Tibial artery (tissue), 4 donors: ENCODE measurements at regions not wholly inside any gene's neighbourhood (a gene's known extent, or its start where the extent isn't known, plus 50 kb on each side); places are given as distances from the start of the nearest gene placed in this dataset.

Source experiments
- DNase-seq, 2 donors: peaks; one replicate each; pipeline ENCODE4 v3.0.0-alpha.2; 2019
- H3K27ac ChIP-seq, 2 donors: fragments of 200-600 bp; sonication (generic) in 1 of 2; 1 replicate in 1 of 2; 2 replicates in 1 of 2; pipeline ENCODE4 v1.5.1; 2018 to 2019; ENCODE audit warnings: mild to moderate bottlenecking in 1 of 2
- H3K27me3 ChIP-seq, 2 donors: fragments of 200-600 bp; sonication (generic) in 1 of 2; one replicate each; pipeline versions ENCODE4 v1.5.1 to v1.6.0; 2016 to 2019
- H3K36me3 ChIP-seq, 3 donors: fragments of 200-600 bp; sonication (generic) in 2 of 3; one replicate each; pipeline ENCODE4 v1.5.1; 2016 to 2019; ENCODE audit warnings: mild to moderate bottlenecking in 2 of 3
- H3K4me1 ChIP-seq, 4 donors: fragments of 200-600 bp; sonication (generic) in 2 of 4; 1 replicate in 3 of 4; 2 replicates in 1 of 4; pipeline ENCODE4 v1.5.1; 2016 to 2019
- H3K4me3 ChIP-seq, 2 donors: fragments of 200-600 bp; sonication (generic) in 1 of 2; 1 replicate in 1 of 2; 2 replicates in 1 of 2; pipeline ENCODE4 v1.5.1; 2018 to 2019; ENCODE audit warnings: mild to moderate bottlenecking in 2 of 2
- H3K9me3 ChIP-seq, 3 donors: fragments of 200-600 bp; sonication (generic) in 1 of 3; one replicate each; pipeline ENCODE4 v1.5.1; 2016 to 2019
- intact Hi-C: fragments of 100-400 bp; cut with DNase I; formaldehyde crosslinking; loops from one replicate; pipeline ENCODE4 v1.15.0; 2023; ENCODE audit warnings: low total_unique reads
- TF ChIP-seq, protein P1 (sequence below), 2 experiments: fragments of 200-600 bp in 1 of 2; fragments of 450-650 bp in 1 of 2; IDR thresholded peaks; one replicate each; pipeline ENCODE4 v1.5.1; 2017 to 2019; ENCODE audit warnings: antibody characterized with exemption in 2 of 2, mild to moderate bottlenecking in 1 of 2, moderate library complexity in 1 of 2

DNA sequence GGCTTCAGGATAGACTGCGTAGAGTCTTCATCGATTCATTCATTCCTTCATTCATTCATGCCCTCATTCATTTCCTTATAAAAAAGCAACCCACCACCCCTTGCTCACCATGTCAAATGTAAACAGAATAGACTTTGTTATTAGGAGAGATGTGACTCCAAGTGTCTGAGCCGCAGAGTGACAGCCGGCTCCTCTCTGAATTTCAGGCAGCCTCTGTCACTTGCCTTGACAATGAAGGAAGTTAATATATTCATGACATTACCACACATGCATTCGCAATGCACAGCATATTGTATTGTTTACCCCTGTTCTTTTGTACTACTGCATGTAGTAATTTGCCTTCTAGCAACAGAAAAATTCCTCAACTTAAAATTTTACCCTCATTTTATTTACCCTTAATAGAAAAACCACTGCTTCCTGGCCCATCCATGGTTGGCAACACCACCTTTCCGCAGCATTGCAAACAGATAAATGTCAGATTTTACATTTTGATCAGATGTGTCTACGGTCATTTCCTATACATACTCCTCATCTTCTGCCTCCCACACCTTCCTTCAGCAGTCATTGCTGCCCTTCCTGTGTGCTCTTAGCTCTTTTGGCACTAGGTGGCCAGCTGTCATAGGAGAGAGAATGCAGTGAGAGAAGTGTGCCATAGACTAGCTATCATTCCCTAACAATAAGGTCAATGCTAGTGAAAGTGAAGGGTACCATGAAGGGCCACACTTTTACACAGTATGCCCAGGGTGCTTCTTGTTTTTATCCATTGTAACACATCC, 1090.8 kb downstream of the BCL11A start:
- no peaks in the 10 kb centered on the region for H3K27me3 ChIP-seq
- intact Hi-C loops = no loop called here
- no peaks in the 10 kb centered on the region for H3K4me1 ChIP-seq
- TF ChIP-seq, protein P1, sequence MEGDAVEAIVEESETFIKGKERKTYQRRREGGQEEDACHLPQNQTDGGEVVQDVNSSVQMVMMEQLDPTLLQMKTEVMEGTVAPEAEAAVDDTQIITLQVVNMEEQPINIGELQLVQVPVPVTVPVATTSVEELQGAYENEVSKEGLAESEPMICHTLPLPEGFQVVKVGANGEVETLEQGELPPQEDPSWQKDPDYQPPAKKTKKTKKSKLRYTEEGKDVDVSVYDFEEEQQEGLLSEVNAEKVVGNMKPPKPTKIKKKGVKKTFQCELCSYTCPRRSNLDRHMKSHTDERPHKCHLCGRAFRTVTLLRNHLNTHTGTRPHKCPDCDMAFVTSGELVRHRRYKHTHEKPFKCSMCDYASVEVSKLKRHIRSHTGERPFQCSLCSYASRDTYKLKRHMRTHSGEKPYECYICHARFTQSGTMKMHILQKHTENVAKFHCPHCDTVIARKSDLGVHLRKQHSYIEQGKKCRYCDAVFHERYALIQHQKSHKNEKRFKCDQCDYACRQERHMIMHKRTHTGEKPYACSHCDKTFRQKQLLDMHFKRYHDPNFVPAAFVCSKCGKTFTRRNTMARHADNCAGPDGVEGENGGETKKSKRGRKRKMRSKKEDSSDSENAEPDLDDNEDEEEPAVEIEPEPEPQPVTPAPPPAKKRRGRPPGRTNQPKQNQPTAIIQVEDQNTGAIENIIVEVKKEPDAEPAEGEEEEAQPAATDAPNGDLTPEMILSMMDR (IDR thresholded peaks at IDR 0.05) = no peak
- no peaks in the 10 kb centered on the region for H3K36me3 ChIP-seq
- no peak overlapping the region for H3K4me3 ChIP-seq
- H3K9me3 ChIP-seq = peaks cover 0 to 3% (median 0%) of the 10 kb centered on the region in 3 donors
- DNase-seq = no peak
- H3K27ac ChIP-seq = no peak overlapping the region

DNA sequence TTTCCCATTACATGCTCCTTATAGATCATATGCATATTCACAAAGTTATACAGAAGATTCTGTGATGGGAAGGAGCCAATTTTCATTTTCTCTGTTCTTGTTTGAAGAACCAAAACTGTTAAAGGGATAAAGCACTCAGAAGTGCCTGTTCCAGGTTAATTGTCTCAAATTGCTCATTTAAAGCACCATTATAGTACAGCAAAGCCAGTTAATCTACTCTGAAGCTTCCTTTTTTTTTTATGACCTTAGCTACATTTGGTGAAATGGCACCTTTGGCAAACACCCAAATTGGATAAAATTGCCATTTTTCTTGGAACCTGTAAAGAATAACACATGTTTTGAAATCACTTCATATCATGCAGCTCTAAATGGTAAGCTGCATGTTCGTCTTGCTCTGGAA, 1092.3 kb downstream of the BCL11A start:
- DNase-seq = no peak
- H3K4me3 ChIP-seq = no peak overlapping the region
- no peak overlapping the region for H3K27ac ChIP-seq
- TF ChIP-seq, protein P1 (IDR thresholded peaks at IDR 0.05) = no peak
- H3K27me3 ChIP-seq = no peaks in the 10 kb centered on the region
- no peaks in the 10 kb centered on the region for H3K4me1 ChIP-seq
- H3K36me3 ChIP-seq = no peaks in the 10 kb centered on the region
- no peaks in the 10 kb centered on the region for H3K9me3 ChIP-seq
- intact Hi-C loops = no loop called here

DNA sequence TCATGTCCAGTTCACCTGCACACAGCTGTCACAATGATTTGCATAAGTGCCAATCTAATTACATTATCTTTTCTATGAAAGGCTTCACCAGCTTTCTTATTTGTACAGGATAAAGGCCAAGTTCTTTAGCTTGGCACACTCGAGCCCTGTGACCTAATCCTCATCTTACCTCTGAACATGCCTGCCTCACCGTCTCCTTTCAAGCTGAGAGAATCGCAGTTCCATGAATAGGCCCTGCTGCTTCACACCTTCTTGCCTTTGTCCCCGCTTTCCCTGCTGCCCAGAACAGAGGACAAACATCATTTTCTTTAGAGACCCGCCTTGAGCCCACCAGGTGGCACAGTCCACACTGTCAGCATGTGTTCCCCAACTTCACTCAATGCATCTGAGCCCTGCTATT, 1094.7 kb downstream of the BCL11A start:
- TF ChIP-seq, protein P1 (IDR thresholded peaks at IDR 0.05) = no peak
- Histone ChIP-seq H3K4me1 (no peaks in the 10 kb centered on the region), H3K4me3 (no peak overlapping the region), H3K9me3 (no peaks in the 10 kb centered on the region), H3K27me3 (no peaks in the 10 kb centered on the region), H3K27ac (no peak overlapping the region), H3K36me3 (no peaks in the 10 kb centered on the region)
- DNase-seq = no peak
- intact Hi-C loops = no loop called here

DNA sequence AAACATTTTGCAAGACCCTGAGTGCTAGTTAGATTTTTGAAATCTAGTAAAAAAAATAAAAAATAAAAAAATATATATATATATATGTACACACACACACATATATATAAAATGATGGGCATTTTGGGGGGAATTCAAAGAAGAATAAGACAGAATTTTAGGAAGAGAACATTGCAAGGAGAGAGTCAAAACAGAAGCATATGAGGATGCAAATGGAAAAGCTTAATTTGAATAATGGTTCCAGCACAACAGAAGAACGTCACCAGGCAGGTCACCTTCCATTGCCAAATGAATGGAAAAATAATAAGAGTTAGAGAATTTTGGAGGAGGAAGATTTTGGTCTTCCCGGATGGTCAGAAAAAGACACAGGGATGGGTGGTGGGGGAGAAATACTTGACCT, 1097.2 kb downstream of the BCL11A start:
- Histone ChIP-seq H3K4me1 (no peaks in the 10 kb centered on the region), H3K27me3 (no peaks in the 10 kb centered on the region), H3K9me3 (no peaks in the 10 kb centered on the region), H3K4me3 (no peak overlapping the region), H3K36me3 (no peaks in the 10 kb centered on the region), H3K27ac (no peak overlapping the region)
- no peak for DNase-seq
- TF ChIP-seq, protein P1 (IDR thresholded peaks at IDR 0.05) = no peak
- intact Hi-C loops = no loop called here

DNA sequence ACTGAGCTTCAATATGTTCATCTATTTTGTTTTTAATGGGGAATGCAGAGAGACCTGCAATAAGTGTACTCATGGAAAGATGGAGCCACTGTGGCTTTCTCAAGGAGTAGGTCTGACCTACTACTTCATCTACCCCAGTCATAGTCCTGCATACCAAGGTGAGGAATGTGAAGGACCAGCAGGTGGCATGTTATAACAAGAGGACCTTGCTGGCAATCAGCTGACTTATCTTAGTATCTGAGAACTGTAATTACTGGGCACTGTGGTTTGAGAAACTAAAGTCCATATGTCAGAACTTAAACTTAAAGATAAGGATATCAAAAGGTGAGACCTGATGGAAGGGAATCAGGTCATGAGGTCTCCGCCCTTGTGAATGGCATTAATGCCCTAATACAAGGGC, 1104.2 kb downstream of the BCL11A start:
- Histone ChIP-seq H3K27ac (no peak overlapping the region), H3K36me3 (no peaks in the 10 kb centered on the region), H3K9me3 (peaks cover 0 to 2% (median 0%) of the 10 kb centered on the region in 3 donors), H3K4me1 (no peaks in the 10 kb centered on the region), H3K27me3 (no peaks in the 10 kb centered on the region), H3K4me3 (no peak overlapping the region)
- TF ChIP-seq, protein P1 (IDR thresholded peaks at IDR 0.05) = no peak
- intact Hi-C loops = no loop called here
- DNase-seq = no peak
